Retinal pigment epithelial cell (primary cell): ENCODE measurements at regions not wholly inside any gene's neighbourhood (a gene's known extent, or its start where the extent isn't known, plus 50 kb on each side); places are given as distances from the start of the nearest gene placed in this dataset.

ENCODE experiments used
- DNase-seq: peaks from one replicate; pipeline ENCODE4 v3.0.0-alpha.2; 2010; ENCODE audit warnings: low read depth
- H3K4me3 ChIP-seq: 2 replicates; pipeline ENCODE4 v1.5.1; 2011; ENCODE audit warnings: mild to moderate bottlenecking, low read length, control low read depth, moderate library complexity
- TF ChIP-seq, protein P1 (sequence below): conservative IDR thresholded peaks from 2 replicates; pipeline ENCODE4 v1.5.1; 2011; ENCODE audit warnings: low read depth, low read length, control low read depth, inconsistent platforms

DNA sequence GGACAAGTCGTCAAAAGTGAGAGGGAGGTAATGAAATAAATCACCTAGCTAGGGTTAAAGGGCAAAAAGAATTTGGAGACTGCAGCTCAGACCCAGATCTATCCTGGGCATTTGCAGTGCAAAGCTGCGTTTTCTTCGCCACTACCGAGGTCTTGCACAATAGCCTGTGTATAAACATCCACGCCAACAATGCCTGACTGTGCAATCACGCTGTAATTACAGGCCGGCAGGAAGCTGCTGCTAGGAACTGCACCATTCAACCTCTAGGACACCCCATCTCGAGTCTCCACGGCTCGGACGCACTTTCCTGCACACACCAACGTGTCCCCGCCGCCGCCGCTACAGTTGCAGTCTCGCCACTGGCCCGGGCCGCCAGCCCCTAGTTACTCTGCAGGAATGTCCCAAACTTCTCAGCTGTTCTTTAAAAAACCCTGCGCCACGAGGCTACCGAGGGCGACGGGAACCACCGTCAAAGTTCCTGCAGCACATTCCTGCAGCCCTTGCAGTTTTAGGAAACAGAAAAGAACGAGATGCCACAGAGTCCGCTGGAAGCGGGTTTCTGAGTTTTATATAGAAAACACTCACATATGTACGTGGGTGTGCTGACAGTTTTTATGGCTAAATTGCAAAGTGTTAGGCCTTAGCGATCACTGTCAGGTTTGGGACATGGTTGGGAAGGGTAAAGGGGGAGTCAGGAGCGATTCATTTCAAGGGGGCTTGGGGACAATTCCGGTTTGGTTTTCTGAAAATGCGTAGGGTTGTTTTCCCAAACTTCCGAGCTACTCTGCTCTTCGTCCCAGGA lies 65.6 kb upstream of the PTGR2 start:
- peak overlapping the region; percentile 71 for H3K4me3 ChIP-seq
- peak; percentile 71 for DNase-seq
- TF ChIP-seq, protein P1, sequence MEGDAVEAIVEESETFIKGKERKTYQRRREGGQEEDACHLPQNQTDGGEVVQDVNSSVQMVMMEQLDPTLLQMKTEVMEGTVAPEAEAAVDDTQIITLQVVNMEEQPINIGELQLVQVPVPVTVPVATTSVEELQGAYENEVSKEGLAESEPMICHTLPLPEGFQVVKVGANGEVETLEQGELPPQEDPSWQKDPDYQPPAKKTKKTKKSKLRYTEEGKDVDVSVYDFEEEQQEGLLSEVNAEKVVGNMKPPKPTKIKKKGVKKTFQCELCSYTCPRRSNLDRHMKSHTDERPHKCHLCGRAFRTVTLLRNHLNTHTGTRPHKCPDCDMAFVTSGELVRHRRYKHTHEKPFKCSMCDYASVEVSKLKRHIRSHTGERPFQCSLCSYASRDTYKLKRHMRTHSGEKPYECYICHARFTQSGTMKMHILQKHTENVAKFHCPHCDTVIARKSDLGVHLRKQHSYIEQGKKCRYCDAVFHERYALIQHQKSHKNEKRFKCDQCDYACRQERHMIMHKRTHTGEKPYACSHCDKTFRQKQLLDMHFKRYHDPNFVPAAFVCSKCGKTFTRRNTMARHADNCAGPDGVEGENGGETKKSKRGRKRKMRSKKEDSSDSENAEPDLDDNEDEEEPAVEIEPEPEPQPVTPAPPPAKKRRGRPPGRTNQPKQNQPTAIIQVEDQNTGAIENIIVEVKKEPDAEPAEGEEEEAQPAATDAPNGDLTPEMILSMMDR: peak; percentile 20

DNA sequence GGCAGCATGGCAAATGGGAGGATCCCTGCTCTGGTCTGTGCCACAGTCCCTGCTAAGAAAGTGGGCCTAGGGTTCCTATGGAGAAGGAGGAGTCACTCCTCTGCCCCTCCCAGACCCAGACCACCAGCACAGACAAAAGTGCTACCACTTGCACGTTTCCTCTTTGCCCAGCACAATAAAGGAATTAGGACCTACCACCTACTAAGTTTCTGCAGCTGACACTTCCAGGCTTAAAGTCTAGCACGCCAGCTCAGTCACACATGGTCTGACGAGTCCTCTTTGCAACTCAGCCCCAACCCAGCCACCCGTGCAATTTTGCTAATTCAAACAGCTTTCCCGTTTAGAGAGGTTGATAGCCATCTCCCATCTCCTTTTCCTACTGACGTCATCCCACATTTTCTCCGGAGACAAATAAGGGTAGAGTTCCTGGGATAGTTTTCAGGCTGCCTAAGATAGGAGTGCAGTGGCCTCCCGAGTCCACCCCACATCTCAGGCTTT lies 66.2 kb upstream of the PTGR2 start:
- peak; percentile 85 for DNase-seq
- TF ChIP-seq, protein P1: no peak
- peak overlapping the region; percentile 71 for H3K4me3 ChIP-seq

DNA sequence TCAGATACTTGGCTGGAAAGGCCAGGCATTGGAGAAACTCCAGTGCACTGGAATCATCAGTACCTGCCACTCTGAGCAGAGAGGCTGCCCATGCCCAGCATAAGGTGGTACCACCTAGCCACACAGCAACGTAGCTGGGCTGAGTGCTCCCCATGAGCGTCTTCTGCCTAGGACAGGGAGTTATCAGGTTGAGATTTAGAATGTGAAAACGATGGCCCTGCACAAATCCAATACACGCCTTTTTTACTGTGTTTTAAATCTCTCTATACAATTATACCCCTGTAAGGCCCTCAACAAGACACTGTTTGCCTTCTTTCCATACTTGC lies 66.7 kb upstream of the PTGR2 start:
- peak overlapping the region; percentile 71 for H3K4me3 ChIP-seq
- TF ChIP-seq, protein P1: no peak
- DNase-seq: no peak

DNA sequence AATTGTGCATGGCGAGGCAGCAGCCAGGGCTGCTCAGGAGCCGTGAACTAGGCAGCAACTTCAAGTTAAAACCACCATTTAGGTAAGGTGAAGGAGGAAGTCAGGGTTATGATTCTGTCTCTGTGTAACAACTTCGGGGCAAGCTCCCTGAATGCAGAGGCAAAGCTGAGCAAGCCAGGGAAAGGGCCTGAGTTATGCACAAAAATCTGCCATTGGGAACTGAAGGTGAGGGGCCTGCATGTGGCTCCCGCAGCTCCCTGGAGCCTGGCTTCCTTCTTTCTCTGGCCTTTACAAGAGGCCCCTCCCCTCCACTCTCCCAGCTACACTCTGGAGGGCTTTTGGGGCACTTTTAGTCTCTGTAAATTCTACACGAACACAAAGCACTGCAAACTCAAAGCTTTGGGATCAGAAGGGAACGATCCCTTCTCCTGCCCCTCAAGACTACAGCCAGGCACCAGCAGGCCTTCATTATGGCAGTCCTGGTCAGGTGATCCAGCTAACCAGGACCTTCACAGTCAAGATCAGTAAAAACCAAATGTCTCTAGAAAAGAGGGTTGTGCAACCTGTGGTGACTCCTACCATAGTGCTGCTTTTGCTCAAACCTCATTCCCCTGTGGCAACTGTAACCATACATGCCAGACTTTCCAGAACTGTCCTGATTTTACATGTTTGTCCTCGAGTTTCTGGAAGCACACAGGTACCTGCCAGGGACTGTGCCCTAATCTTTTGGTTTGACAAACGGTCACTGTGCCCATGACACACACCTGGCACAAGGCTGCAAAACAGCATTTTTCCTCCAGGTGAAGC lies 67.2 kb upstream of the PTGR2 start:
- H3K4me3 ChIP-seq: no peak overlapping the region
- TF ChIP-seq, protein P1: no peak
- DNase-seq: no peak

DNA sequence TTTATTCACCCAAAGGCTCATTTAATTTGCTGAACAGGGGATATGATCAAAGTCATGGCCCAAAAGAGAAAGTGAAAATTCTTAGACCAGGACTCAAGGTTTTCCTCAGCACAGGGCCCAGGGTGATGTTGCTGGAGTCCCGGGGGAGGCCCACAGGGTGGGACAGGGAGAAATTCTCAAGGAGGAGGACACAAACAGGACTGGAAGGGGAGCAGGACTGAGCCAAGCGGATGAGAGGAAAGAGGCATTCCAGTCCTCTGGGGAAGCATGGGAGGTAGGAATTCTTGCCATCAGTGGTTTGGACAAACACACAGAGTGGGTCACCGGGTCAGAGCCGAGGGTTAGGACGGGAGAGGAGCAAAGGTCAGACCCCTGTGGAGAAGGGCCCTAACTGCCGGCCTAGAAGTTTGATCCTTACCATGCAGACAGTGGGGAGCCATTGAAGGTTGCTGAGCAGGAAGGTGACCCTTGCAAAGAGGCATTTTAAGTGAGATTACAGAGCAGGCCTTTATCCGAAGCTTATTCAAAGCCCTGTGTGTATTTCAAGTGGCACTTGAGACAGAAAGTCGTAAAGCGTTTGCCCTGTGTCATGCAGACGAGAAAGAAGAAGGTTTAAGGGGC lies 68.4 kb upstream of the PTGR2 start:
- H3K4me3 ChIP-seq: no peak overlapping the region
- TF ChIP-seq, protein P1: no peak
- DNase-seq: no peak

DNA sequence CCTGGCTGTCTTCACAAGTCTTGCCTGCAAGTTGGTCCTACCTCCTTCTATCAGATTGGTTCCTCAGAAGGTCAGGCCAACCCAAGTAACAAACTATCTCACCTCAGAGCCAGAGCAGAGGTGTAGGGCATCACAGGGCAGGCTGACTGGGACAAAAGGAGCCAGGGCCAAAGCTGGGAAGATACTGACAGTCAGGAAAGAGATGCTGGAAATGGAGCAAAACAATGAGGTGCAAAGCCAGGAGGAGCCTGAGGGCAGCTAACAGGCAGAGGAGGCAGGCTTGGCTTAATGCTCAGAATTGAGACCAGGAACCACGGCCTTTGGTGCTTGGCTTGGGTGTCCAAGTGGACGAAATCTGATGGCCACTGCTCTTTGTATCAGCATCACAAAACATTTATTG lies 68.4 kb upstream of the PNMA1 start:
- DNase-seq: no peak
- H3K4me3 ChIP-seq: no peak overlapping the region
- TF ChIP-seq, protein P1: no peak
